NCI-H2081 (cell line): ENCODE measurements at regions not wholly inside any gene's neighbourhood (a gene's known extent, or its start where the extent isn't known, plus 50 kb on each side); places are given as distances from the start of the nearest gene placed in this dataset.
A peak's percentile ranks its signal among the peaks of the same experiment; 100 is the strongest.
"Not testable (repeated sequence)": the region's sequence is repeated elsewhere in the genome, so short reads cannot be mapped to it uniquely, and the experiment has no call there.

Experiments used
- DNase-seq, 2 experiments: peaks; one replicate each; lab custom pipeline; 2025; lab: John Stamatoyannopoulos, UW

DNA sequence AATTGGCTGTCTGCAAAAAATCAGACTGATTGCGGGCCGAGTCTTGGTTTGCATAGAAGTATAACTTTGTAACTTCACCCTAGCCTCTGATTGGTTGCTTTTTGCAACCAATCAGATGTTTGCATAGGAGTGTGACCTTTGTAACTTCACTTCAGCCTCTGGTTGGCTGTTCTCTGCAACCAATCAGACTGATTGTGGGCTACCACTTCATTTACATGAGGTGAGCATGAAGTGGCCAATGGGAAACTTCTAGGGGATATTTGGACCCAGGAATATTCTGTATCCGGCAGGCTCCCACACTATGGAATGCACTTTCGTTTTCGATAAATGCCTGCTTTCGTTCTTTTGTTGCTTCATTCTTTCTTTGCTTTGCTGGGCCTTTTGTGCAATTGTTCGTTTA lies 667.7 kb downstream of the FAM133A start:
- DNase-seq, result not testable (repeated sequence)

DNA sequence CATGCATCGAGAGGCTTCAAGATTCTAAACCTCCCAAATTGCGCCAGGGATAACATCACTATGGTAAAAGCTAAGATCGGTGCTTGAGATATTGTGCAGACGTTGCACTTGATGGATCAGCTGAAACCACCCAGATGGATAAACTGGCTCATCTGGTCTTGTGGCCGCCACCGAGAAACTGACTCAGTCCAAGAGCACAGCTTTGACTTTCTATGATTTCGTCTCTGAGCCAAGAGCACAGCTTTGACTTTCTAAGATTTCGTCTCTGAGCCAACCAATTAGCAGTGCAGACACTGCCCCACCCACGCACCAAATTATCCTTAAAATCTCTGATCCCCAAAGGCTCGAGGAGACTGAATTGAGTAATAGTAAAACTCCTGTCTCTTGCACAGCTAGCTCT lies 687.2 kb downstream of the FAM133A start:
- DNase-seq, result no peak

DNA sequence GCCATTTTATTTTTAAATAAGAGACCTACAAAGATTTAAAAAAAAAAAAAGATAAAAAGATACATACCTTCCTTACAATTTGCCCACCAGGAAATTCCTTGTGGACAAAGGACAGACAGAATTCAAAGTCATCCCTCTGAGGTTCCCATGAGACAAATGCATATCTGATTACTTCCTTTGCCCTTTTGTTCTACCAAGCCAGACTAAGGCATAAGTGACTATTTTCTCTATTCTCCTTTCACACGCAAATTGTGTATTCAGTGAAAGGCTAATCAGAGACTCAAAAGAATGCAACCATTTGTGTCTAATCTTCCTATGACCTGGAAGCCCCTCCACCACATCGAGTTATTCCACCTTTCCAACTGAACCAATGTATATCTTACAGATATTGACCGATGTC lies 691.7 kb downstream of the FAM133A start:
- no peak for DNase-seq

- DNase-seq, result no peak
Observed at GRCh38 chrX:94366616-94367015, 692.6 kb downstream of the FAM133A start.

DNA sequence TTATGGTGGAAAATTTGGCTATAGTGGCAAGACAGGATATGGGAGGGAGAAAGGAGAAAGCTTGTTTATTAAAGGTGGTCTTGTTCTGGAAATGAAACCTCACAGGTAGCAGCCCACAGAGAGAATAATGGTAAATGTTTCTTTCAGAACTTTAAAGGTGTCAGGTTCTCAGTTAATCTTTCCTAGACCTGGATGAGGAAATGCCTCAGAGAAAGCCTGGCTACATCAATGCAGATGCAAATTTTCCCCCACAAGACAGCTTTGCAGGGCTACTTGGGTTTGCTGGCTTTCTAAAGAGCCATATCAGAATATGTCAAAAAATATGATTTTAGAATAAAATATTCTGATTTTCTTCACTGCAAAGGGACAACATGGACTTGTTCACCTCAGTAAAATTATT lies 715.0 kb downstream of the FAM133A start:
- DNase-seq, result no peak

DNA sequence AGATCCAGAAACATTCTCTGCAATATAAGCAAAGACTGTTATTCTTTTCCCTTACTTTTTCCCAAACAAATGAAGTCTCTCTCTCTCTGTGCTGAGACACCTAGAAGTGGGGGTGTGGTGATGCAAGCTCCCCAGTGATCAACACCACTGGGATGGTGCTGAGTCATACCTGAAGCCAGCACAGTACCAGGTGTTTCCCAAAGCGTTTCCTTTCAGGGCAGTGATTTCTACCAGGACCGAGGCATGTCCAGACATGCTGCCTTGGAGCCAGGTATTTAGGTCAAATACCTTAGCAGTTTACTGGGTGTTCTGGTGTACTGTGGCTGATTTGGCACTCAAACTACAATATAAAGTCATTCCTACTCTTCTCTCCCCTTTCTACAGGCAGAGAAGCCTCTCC lies 726.5 kb downstream of the FAM133A start:
- no peak for DNase-seq

DNA sequence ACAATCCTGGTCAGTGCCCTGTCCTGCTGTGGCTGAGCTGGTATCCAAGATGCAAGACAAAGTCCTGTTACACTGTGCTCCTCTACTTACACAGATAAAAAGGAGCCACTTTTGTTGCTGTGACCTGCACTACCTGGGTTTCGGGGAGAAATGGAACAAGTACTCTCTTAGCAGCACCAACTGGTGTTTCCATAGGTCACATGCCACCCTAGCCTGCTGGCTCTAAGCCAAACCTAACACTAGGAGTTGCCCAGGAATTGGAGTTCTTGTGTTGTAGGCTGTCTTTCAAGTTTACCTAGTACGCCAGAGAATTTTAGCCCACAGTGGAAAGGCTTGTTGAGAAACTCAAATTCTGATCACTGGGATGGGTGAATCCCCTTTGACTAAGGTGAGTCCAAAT lies 727.4 kb downstream of the FAM133A start:
- no peak for DNase-seq

GRCh38 chrX:94414746-94415145 lies 740.7 kb downstream of the FAM133A start:
- DNase-seq, result no peak

DNA sequence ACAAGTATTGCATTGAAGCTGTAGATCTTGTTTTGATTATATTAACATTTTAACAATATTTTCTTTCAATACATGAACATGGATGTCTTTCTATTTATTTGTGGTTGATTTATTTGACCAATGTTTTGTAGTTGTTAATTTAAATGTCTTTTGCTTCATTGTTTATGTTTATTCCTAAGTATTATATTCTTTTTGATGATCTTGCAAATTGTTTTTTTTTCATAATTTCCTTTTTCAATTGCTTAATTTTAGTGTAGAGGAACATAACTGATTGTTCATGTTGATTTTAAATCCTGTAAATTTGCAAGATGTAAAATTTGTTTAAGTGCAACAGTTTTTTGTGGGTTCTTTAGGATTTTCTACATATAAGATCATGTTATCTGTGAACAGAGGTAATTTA lies 744.1 kb downstream of the FAM133A start:
- no peak for DNase-seq

- no peak for DNase-seq
Observed at GRCh38 chrX:94424456-94424855, 750.5 kb downstream of the FAM133A start.

DNA sequence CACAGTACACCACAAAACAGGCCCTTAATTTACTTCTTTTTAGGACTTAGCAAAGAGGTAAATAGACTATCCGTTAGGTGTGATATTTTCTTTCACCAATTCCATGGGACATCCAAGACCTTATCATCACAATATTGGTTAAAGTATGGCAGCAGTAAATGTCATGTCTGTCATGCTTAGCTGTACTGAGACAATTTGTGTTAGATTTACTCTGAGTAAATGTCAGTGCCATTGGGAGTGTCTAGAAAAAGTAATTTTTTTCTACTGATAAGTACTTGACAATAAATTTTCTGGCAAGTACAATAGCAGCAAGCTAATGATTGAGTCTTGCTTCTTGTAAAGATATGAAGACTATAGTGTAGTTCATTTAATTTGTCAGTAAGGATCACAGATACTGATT lies 756.1 kb downstream of the FAM133A start:
- no peak for DNase-seq

DNA sequence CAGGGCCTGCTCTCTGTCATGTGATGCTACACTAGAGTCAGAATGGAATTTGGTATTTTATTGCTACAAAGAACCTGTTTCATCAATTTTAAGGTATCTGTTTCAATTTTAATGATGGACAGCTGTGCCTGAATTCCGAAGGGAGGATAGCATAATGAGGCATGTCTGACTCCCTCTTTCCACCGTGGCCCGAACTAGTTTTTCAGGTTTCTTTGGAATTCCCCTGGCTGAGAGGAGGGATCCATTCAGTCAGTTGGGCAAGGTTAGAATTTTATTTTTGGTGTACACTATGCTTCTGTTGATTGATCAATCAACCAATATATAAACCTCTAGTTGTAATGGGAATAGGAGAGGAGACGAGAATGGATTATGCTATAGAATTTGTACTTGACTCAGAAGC lies 761.8 kb downstream of the FAM133A start:
- no peak for DNase-seq

- no peak for DNase-seq
Observed at GRCh38 chrX:94454159-94454558, 780.2 kb downstream of the FAM133A start.

DNA sequence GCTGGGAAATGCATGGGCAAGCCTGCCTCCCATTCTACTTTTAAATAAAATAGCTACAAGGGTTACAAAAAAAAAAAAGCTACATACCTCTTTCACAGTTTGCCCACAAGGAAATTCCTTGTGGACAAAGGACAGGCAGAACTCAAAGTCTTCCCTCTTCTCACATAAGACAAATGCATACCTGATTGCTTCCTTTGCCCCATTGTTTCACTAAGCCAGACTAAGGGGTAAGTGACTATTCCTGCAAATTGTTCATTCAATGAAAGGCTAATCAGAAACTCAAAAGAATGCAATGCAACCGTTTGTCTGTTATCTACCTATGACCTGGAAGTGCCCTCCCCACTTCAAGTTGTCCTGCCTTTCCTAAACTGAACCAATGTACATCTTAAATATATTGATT lies 780.6 kb downstream of the FAM133A start:
- DNase-seq, result no peak

DNA sequence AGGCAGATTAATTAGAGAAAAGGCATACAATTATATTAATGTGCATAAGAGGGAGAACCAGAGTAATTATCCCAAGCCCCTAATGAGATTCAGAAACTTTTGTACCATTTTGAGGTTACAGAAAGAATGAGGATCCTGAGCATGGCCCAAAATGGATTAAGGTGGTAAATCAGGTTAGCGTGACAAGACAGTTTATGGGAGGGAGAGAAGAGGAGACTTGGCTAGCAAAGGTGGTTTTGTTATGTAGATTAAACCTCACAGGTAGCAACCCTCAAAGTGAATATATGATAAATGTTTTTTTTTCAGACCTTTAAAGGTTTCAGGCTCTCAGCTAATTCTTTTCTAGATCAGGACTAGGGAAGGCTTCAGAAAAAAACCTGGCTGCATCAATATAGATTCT lies 781.8 kb downstream of the FAM133A start:
- no peak for DNase-seq

GRCh38 chrX:94492541-94492940 lies 818.5 kb downstream of the FAM133A start:
- no peak for DNase-seq

DNA sequence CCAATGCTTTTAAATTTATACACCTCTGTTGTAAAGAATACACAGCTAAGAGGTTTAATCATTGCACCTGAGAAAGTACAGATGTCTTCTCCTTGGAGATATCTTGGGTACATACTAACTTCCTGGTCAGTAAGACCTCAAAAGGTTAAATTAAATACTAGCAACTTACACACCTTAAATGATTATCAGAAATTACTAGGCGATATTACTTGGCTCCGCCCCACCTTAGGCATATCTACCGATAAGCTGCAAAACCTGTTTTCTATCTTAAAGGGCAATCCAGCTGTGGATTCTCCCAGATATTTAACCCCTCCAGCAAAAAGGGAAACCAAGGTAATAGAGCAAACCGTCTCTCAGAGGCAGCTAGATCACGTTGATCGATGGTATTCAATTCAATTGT lies 819.4 kb downstream of the FAM133A start:
- no peak for DNase-seq

GRCh38 chrX:94511564-94511963 lies 837.6 kb downstream of the FAM133A start:
- no peak for DNase-seq

GRCh38 chrX:94515009-94515408 lies 841.0 kb downstream of the FAM133A start:
- no peak for DNase-seq

DNA sequence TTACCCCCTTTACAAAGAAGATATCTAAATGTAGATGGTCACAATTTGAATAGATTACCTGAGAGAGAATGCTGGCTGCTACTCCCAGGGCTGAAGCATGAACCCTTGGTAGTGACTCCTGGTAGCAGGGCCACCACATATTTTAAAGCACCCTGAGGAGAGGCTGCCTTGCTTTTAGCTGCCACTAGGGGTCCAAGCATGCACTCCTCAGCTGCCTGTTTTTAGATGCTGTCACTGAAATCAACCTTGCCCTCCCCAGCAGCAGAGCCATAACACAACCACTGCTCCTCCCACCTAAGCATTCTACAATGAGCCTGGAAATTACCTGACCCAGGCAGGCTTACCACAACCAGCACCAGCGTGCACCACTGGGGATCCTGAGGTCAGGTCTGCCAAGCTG lies 850.9 kb downstream of the FAM133A start:
- no peak for DNase-seq

DNA sequence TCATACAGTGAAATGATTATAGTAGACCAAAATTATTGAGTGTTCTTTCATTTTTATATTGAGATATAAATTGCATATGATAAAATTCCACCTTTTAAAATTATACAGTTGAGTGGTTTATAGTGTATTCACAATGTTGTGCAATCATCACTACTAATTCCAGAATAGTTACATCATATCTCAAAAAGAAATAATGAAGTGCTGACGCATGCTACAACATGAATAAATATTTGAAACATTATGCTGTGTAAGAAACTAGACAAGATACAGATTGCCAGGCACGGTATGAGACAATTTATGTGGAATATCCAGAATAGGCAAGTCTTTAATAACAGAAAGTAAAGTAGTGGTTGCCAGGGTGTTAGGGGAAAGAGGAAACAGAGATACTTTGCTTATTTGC lies 871.7 kb downstream of the FAM133A start:
- no peak for DNase-seq

GRCh38 chrX:94551831-94552230 lies 877.8 kb downstream of the FAM133A start:
- DNase-seq, result no peak

- DNase-seq, result peak; percentile 56 to 86
Observed at GRCh38 chrX:94560930-94561329, 886.9 kb downstream of the FAM133A start.

DNA sequence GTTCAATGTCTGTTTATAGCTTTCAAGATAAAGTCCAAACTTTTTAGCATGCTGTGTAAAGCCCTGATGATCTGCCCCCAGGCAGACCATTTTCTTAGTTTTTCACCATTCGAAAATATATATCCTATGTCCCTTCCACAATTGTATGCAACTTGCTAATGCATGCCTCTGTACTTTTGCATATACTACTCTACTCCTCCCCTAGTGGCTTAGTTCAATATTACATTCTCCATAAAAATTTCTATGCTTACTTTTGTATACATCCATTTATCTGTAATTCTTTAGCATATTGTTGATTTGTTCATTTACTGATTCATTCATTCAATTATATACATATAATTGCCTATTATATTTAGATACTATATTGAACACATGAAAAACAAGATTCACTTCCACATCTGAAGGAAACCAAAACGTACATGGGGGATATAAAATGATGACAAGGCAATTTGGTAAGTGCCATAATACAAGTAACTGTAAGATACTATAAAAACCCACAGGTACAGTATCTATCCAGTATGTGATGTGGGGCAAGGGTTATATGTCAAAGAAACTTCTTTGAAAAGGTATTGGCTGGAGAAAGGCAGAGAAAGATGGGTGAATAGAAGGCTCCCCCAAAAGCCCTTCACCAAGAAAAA lies 902.5 kb downstream of the FAM133A start:
- no peak for DNase-seq

GRCh38 chrX:94600077-94600476 lies 926.1 kb downstream of the FAM133A start:
- no peak for DNase-seq
